ENCODE measurements at regions not wholly inside any gene's neighbourhood (a gene's known extent, or its start where the extent isn't known, plus 50 kb on each side); places are given as distances from the start of the nearest gene placed in this dataset.

DNA sequence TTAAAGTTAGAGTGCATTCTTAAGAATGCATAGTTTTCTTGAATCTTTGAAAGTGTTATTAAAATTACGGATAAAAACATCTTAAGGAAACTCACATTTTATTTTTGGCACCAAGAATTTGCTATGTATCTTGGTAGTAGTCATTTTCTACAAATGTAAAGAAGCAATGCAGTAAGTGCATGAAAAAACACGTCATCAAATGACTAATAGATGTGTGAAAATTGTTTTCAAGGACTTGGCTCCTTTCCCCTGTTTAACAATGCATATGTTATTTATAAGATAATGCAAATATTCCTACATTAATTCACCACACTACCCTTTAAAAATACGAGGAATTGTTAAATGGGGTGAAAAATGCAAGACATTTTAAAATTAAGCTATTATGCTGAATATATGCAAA, 461.2 kb upstream of the PCDH7 start:
- TF ChIP-seq, protein P1, sequence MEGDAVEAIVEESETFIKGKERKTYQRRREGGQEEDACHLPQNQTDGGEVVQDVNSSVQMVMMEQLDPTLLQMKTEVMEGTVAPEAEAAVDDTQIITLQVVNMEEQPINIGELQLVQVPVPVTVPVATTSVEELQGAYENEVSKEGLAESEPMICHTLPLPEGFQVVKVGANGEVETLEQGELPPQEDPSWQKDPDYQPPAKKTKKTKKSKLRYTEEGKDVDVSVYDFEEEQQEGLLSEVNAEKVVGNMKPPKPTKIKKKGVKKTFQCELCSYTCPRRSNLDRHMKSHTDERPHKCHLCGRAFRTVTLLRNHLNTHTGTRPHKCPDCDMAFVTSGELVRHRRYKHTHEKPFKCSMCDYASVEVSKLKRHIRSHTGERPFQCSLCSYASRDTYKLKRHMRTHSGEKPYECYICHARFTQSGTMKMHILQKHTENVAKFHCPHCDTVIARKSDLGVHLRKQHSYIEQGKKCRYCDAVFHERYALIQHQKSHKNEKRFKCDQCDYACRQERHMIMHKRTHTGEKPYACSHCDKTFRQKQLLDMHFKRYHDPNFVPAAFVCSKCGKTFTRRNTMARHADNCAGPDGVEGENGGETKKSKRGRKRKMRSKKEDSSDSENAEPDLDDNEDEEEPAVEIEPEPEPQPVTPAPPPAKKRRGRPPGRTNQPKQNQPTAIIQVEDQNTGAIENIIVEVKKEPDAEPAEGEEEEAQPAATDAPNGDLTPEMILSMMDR (IDR thresholded peaks at IDR 0.05): no peak
- TF ChIP-seq POLR2A (IDR thresholded peaks at IDR 0.05): no peak
- no peak for TF ChIP-seq POLR2AphosphoS5 (IDR thresholded peaks at IDR 0.05)
